ENCODE measurements at regions not wholly inside any gene's neighbourhood (a gene's known extent, or its start where the extent isn't known, plus 50 kb on each side); places are given as distances from the start of the nearest gene placed in this dataset.

DNA sequence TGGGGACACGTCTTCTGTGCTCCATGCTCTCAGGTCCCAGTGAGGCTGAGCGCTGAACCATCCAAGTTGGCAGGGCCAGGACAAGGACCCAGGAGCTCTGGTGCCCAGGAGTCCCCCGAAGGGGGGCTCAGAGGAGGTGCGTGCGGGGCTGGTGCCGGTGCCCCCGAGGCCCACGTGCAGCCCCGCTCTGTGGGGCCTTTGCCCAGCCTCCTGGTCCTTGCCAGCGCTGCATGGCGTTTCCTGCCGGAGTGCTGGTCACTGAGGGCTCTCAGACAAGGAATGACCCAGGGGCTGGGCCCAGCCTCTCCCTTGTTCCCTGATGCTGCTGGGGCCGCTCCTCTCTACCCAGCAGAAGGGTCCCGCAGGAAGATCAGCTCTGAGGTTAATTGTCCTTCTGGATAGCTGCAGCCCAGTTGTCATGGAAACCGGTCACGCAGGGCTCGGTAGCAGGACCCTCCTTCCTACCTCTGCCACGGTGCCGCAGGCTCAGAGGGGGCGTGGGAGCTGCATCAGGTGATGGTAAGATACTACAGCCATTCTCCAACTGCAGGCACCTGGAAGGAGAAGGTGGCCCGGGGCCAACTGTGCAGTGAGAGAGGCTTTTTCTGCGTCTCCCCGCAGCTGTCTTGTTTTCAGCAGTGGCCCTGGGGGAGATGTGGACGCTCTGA is 64.5 kb downstream of the RRM2 start:
- Histone ChIP-seq H3K36me3 (no peaks in the 10 kb centered on the region), H3K27ac (no peak overlapping the region), H3K4me3 (no peak overlapping the region), H3K27me3 (peaks cover 3% of the 10 kb centered on the region), H3K9me3 (no peaks in the 10 kb centered on the region), H3K4me1 (no peaks in the 10 kb centered on the region)
- no peak for ATAC-seq
- WGBS, 2 donors (ENCODE audit: low coverage in 1 of 2) = 91% methylated on average over 12 of the region's 24 CpGs; no CpG with 5 or more reads in 1 of the 2 donors
- TF ChIP-seq, protein P1, sequence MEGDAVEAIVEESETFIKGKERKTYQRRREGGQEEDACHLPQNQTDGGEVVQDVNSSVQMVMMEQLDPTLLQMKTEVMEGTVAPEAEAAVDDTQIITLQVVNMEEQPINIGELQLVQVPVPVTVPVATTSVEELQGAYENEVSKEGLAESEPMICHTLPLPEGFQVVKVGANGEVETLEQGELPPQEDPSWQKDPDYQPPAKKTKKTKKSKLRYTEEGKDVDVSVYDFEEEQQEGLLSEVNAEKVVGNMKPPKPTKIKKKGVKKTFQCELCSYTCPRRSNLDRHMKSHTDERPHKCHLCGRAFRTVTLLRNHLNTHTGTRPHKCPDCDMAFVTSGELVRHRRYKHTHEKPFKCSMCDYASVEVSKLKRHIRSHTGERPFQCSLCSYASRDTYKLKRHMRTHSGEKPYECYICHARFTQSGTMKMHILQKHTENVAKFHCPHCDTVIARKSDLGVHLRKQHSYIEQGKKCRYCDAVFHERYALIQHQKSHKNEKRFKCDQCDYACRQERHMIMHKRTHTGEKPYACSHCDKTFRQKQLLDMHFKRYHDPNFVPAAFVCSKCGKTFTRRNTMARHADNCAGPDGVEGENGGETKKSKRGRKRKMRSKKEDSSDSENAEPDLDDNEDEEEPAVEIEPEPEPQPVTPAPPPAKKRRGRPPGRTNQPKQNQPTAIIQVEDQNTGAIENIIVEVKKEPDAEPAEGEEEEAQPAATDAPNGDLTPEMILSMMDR (IDR thresholded peaks at IDR 0.05) = no peak
- TF ChIP-seq EP300 (IDR thresholded peaks at IDR 0.05) (no peak), POLR2AphosphoS5 (IDR thresholded peaks at IDR 0.05) (no peak), POLR2A (IDR thresholded peaks at IDR 0.05) (no peak)

DNA sequence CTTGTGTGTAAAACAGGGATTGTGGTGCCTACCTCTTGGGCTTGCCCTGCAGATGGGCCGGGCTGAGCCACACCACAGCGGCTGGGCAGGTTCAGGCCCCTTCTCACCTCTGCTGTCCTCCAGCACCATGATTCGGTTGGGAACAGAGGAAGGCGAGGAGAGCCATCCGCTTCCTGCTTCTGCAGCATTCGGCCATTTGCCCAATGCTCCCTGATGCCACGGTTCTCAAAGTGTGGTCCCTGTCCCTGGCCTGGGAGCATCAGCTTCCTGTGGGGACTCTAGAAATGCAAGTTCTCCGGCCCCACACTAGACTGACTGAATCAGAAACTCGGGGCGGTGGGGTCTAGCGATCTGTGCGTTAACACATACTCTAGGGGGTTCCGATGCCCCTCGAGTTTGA is 65.1 kb downstream of the RRM2 start:
- Histone ChIP-seq H3K36me3 (no peaks in the 10 kb centered on the region), H3K27me3 (peaks cover 3% of the 10 kb centered on the region), H3K4me1 (no peaks in the 10 kb centered on the region), H3K4me3 (no peak overlapping the region), H3K9me3 (no peaks in the 10 kb centered on the region), H3K27ac (no peak overlapping the region)
- TF ChIP-seq EP300 (IDR thresholded peaks at IDR 0.05) = no peak
- TF ChIP-seq POLR2AphosphoS5 (IDR thresholded peaks at IDR 0.05) = no peak
- 87 to 100% methylated on average over 4 to 11 of the region's 14 CpGs for WGBS, 2 donors (ENCODE audit: low coverage in 1 of 2)
- no peak for ATAC-seq

DNA sequence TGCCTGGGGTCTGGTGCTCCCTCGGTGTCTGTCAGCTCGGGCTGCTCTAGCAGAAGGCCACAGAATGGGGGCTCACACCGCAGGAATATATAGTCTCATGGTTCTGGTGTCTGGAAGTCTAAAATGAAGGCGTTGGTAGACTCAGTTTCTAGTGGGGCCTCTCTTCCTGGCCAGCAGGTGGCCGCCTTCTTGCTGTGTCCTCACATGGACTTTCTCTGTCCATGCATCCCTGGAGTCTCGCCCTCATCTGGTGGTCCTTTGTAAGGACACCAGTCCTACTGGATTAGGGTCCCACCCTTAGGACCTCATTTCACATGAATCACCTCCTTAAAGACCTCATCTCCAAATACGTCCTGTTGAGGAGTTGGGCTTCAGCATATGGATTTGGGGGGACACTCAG is 65.7 kb downstream of the RRM2 start:
- Histone ChIP-seq H3K9me3 (no peaks in the 10 kb centered on the region), H3K27ac (no peak overlapping the region), H3K36me3 (no peaks in the 10 kb centered on the region), H3K4me3 (no peak overlapping the region), H3K27me3 (peaks cover 3% of the 10 kb centered on the region), H3K4me1 (peaks cover 0 to 3% (median 0%) of the 10 kb centered on the region in 3 donors)
- TF ChIP-seq, protein P1 (IDR thresholded peaks at IDR 0.05) = no peak
- TF ChIP-seq EP300 (IDR thresholded peaks at IDR 0.05) (no peak), POLR2AphosphoS5 (IDR thresholded peaks at IDR 0.05) (no peak), POLR2A (IDR thresholded peaks at IDR 0.05) (no peak)
- no peak for ATAC-seq
- 80 to 89% methylated on average over 2 to 3 of the region's 7 CpGs for WGBS, 2 donors (ENCODE audit: low coverage in 1 of 2)

DNA sequence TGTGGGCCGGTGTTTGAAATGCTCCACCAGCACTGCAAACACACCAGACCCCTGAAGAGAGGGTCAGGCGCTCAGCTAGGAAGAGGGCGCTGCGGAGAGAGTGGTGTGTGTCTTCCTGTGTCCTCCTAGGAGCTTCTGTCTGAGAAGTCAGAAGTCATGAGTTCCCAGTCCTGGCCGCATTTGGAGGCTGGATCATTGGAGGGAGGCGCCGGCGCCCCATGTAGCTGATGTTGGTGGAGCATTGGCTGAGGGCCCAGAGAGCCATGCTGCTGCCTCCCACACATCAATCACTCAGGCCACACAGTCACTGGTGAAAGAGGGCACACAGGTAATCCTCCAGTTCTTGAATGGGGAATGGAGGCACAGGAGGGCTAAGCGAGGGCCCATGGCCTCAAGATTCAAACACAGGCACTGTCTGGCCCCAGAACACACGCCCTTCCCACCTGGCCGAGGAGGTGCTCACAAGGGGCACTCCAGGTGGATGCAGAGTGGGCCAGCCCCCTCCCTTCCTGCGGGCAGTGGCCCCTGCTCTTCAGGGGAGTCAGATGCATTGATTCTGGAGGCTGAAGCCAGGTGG is 66.3 kb downstream of the RRM2 start:
- Histone ChIP-seq H3K27me3 (peaks cover 3% of the 10 kb centered on the region), H3K9me3 (no peaks in the 10 kb centered on the region), H3K4me3 (no peak overlapping the region), H3K27ac (no peak overlapping the region), H3K4me1 (peaks cover 0 to 9% (median 0%) of the 10 kb centered on the region in 3 donors), H3K36me3 (no peaks in the 10 kb centered on the region)
- ATAC-seq = no peak
- WGBS, 2 donors (ENCODE audit: low coverage in 1 of 2) = 96 to 100% methylated on average over 1 to 4 of the region's 12 CpGs
- no peak for TF ChIP-seq EP300 (IDR thresholded peaks at IDR 0.05)
- TF ChIP-seq, protein P1 (IDR thresholded peaks at IDR 0.05) = no peak
- TF ChIP-seq POLR2A (IDR thresholded peaks at IDR 0.05) = no peak
- no peak for TF ChIP-seq POLR2AphosphoS5 (IDR thresholded peaks at IDR 0.05)

DNA sequence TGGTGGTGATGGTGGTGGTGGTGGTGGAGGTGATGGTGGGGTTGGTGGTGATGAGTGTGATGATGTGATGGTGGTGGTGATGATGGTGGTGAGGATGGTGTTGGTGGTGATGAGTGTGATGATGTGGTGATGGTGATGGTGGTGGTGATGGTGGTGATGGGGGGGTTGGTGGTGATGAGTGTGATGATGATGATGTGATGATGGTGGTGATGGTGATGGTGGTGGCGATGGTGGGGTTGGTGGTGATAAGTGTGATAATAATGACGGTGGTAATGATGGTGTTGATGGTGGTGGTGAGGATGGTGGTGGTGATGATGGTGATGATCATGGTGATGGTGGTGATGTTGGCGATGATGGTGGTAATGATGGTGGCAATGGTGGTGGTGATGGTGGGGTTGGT is 67.7 kb downstream of the RRM2 start:
- no peak for TF ChIP-seq EP300 (IDR thresholded peaks at IDR 0.05)
- no peak for TF ChIP-seq POLR2A (IDR thresholded peaks at IDR 0.05)
- no peak for TF ChIP-seq POLR2AphosphoS5 (IDR thresholded peaks at IDR 0.05)
- TF ChIP-seq, protein P1 (IDR thresholded peaks at IDR 0.05) = no peak
- no peak for ATAC-seq
- peaks cover 3% of the 10 kb centered on the region for H3K27me3 ChIP-seq
- H3K27ac ChIP-seq = no peak overlapping the region
- no peaks in the 10 kb centered on the region for H3K36me3 ChIP-seq
- peaks cover 0 to 14% (median 0%) of the 10 kb centered on the region in 3 donors for H3K4me1 ChIP-seq
- no peaks in the 10 kb centered on the region for H3K9me3 ChIP-seq
- no peak overlapping the region for H3K4me3 ChIP-seq
- 96 to 100% methylated on average over 3 of the region's 3 CpGs for WGBS, 2 donors (ENCODE audit: low coverage in 1 of 2)
